ENCODE measurements at regions not wholly inside any gene's neighbourhood (a gene's known extent, or its start where the extent isn't known, plus 50 kb on each side); places are given as distances from the start of the nearest gene placed in this dataset.

DNA sequence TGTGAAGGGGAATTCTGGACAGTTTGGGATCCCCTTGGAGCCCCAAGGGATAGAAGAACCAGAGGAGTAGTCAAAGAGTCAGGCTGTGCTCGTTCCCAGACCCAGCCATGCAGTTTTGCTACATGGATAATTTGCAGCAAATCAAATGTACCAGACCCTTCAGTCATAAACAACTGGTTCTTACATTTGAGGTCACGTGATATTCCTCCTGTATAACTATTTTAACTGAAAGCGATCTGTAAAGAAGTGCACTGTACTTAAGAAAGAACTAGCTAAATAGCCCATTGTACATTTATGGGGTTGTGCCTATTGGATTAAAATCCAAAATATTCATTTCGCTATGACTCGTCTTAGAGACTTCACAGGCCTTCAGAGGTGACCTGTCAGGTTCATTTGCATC is 550.2 kb upstream of the TENM3 start:
- ChIA-PET CTCF (no interaction called here), RAD21 (ENCODE audit: low non-redundant PET in 1 of 2, low total read pairs in 2 of 2, uncharacterized antibody in 2 of 2, unreplicated experiment in 2 of 2) (no interaction called here), POLR2A (no interaction called here)
- peaks cover 2% of the 10 kb centered on the region for H3K27me3 ChIP-seq (ENCODE audit: insufficient read depth, low read length)
- intact Hi-C loops (cut with micrococcal nuclease): no loop called here
- no peaks in the 10 kb centered on the region for H3K4me1 ChIP-seq (ENCODE audit: control insufficient read depth in 1 of 2, insufficient read depth in 2 of 2, low read length in 2 of 2)
- no TSS peak for BruUV-seq (replicated peaks)
- H3K9ac ChIP-seq (ENCODE audit: low read length): no peak overlapping the region
- H3K9me2 ChIP-seq (ENCODE audit: insufficient read depth): no peaks in the 10 kb centered on the region
- H3K79me2 ChIP-seq (ENCODE audit: insufficient read depth, low read length): no peaks in the 10 kb centered on the region
- H3K4me2 ChIP-seq (ENCODE audit: low read length): no peak overlapping the region
- DNase-seq (ENCODE audit: low read depth, low spot score): no peak
- no peaks in the 10 kb centered on the region for H4K20me1 ChIP-seq (ENCODE audit: insufficient read depth)
- no peak overlapping the region for H2AFZ ChIP-seq (ENCODE audit: low read depth, low read length, poor library complexity, severe bottlenecking)
- H3K9me3 ChIP-seq (ENCODE audit: control insufficient read depth in 1 of 2, insufficient read depth in 1 of 2, low read depth in 1 of 2, low read length in 2 of 2): no peaks in the 10 kb centered on the region
- TF ChIP-seq SIN3A (IDR thresholded peaks at IDR 0.05; ENCODE audit: low read depth) (no peak), EGR1 (IDR thresholded peaks at IDR 0.05; ENCODE audit: low read depth) (no peak), TCF7L2 (IDR thresholded peaks at IDR 0.05; ENCODE audit: borderline replicate concordance, extremely low read depth, insufficient read depth, insufficient read length) (no peak), JUND (IDR thresholded peaks at IDR 0.05) (no peak), ZNF274 (IDR thresholded peaks at IDR 0.05; ENCODE audit: low read depth, low read length) (no peak), EZH2 (IDR thresholded peaks at IDR 0.05) (no peak), POLR2AphosphoS5 (IDR thresholded peaks at IDR 0.05; ENCODE audit: low read depth, low read length) (no peak), EZH2phosphoT487 (IDR thresholded peaks at IDR 0.05; ENCODE audit: borderline replicate concordance) (no peak), YY1 (IDR thresholded peaks at IDR 0.05; ENCODE audit: extremely low read depth, insufficient replicate concordance, low read depth, low read length) (no peak)
- TF ChIP-seq, protein P1, sequence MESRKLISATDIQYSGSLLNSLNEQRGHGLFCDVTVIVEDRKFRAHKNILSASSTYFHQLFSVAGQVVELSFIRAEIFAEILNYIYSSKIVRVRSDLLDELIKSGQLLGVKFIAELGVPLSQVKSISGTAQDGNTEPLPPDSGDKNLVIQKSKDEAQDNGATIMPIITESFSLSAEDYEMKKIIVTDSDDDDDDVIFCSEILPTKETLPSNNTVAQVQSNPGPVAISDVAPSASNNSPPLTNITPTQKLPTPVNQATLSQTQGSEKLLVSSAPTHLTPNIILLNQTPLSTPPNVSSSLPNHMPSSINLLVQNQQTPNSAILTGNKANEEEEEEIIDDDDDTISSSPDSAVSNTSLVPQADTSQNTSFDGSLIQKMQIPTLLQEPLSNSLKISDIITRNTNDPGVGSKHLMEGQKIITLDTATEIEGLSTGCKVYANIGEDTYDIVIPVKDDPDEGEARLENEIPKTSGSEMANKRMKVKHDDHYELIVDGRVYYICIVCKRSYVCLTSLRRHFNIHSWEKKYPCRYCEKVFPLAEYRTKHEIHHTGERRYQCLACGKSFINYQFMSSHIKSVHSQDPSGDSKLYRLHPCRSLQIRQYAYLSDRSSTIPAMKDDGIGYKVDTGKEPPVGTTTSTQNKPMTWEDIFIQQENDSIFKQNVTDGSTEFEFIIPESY (IDR thresholded peaks at IDR 0.05; ENCODE audit: extremely low read depth, insufficient replicate concordance, low read length): no peak
- TF ChIP-seq, protein P2, sequence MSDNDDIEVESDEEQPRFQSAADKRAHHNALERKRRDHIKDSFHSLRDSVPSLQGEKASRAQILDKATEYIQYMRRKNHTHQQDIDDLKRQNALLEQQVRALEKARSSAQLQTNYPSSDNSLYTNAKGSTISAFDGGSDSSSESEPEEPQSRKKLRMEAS (IDR thresholded peaks at IDR 0.05): no peak
- TF ChIP-seq, protein P3, sequence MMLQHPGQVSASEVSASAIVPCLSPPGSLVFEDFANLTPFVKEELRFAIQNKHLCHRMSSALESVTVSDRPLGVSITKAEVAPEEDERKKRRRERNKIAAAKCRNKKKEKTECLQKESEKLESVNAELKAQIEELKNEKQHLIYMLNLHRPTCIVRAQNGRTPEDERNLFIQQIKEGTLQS (IDR thresholded peaks at IDR 0.05): no peak
- H3K4me3 ChIP-seq (replicated peaks in 1 of 2; ENCODE audit: low read depth in 1 of 2, low read length in 2 of 2): no peak overlapping the region
- no peak for ATAC-seq
- H3K36me3 ChIP-seq (ENCODE audit: control insufficient read depth in 1 of 2, insufficient read depth in 2 of 2, low read length in 2 of 2): no peaks in the 10 kb centered on the region
- H3K27ac ChIP-seq (ENCODE audit: low read depth, low read length): no peak overlapping the region

Data from HCT116 (cell line).